H1 (cell line): ENCODE measurements at regions not wholly inside any gene's neighbourhood (a gene's known extent, or its start where the extent isn't known, plus 50 kb on each side); places are given as distances from the start of the nearest gene placed in this dataset.

Experiments
- CBX5 ChIP-seq: fragments of 300-800, 300-1000 bp; sonication (generic); IDR thresholded peaks from 2 replicates; pipeline ENCODE4 v1.7.1; 2016; ENCODE audit warnings: antibody characterized with exemption, low read length, low read depth
- GTF2F1 ChIP-seq: IDR thresholded peaks from 2 replicates; pipeline ENCODE4 v1.6.1; 2012; ENCODE audit warnings: low read depth, low read length, improper control_type of control experiment, borderline replicate concordance
- TAF7 ChIP-seq: optimal IDR thresholded peaks from 2 replicates; pipeline ENCODE3; 2011; ENCODE audit warnings: low read depth, mild to moderate bottlenecking, inconsistent platforms, low read length, moderate library complexity, borderline replicate concordance
- TEAD4 ChIP-seq: IDR thresholded peaks from 2 replicates; pipeline ENCODE4 v1.6.1; 2012; ENCODE audit warnings: low read depth, low read length, inconsistent platforms, mixed read lengths
- USF2 ChIP-seq: IDR thresholded peaks from 2 replicates; pipeline ENCODE4 v1.6.1; 2011; ENCODE audit warnings: low read length, improper control_type of control experiment

DNA sequence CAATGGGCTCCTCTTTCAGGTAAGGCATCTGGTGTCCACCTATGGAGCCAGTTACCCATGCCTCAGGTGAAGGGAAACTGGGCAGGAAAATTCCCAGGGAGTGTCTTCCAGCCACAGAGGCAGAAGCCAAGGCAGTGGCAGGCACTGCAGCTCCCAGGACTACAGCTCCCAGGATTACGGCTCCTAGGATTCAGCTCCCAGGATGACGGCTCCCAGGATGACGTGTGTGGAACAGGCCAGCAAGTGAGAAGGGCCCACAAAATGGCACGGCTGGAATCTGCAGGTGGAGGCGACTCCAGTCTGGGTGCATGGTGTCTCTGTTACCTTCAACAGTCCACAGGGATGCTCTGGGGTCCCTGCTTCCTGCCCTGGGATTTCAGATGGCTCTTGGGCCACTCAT lies 92.1 kb downstream of the PTGR3 start (continued):
- TF ChIP-seq TAF7 (no peak), TEAD4 (no peak), USF2 (no peak), GTF2F1 (no peak), CBX5 (no peak)
